ENCODE measurements at regions not wholly inside any gene's neighbourhood (a gene's known extent, or its start where the extent isn't known, plus 50 kb on each side); places are given as distances from the start of the nearest gene placed in this dataset.

DNA sequence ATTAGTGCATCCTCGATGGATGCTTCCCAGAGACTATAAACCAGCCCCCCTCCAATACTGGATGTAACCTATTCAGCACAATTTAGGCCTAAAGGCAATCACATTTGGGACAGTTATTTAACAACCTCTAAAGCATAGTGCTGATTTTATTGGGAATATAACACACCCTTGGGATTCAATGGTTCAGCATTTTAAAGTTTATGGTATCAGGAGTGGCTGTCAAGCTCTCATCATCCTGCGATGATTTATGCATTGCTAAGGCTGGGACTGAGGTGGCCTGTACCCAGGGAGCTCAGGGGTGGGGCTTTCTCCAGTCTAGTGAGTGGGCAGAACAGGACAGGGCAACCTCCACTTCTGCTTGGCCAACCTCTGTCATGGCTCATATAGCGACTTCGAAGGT, 464.9 kb downstream of the INHBA start:
- H4K20me1 ChIP-seq (ENCODE audit: insufficient read depth, low read length): no peaks in the 10 kb centered on the region
- no peaks in the 10 kb centered on the region for H3K36me3 ChIP-seq (ENCODE audit: insufficient read depth, low read length)
- H3K4me1 ChIP-seq (ENCODE audit: insufficient read depth, low read length): peaks cover 27% of the 10 kb centered on the region
- no peak for DNase-seq (ENCODE audit: insufficient read length, low spot score, missing footprints)
- H3K27me3 ChIP-seq (ENCODE audit: insufficient read depth, low read length): no peaks in the 10 kb centered on the region
- H3K9me3 ChIP-seq (ENCODE audit: low read depth, low read length): no peaks in the 10 kb centered on the region
- H2AFZ ChIP-seq (ENCODE audit: low read length): no peak overlapping the region
- no peak overlapping the region for H3K4me2 ChIP-seq (ENCODE audit: insufficient read depth, low read length)
- no peak for TF ChIP-seq CTCF (IDR thresholded peaks at IDR 0.05; ENCODE audit: extremely low read depth, low read depth, low read length)
- H3K27ac ChIP-seq (ENCODE audit: low read depth, low read length): no peak overlapping the region
- H3K4me3 ChIP-seq (ENCODE audit: insufficient read depth, low read length): no peak overlapping the region
- no peaks in the 10 kb centered on the region for H3K79me2 ChIP-seq (ENCODE audit: insufficient read depth, low read length)

GRCh38 chr7:41232086-41232485, 470.8 kb downstream of the INHBA start:
- Histone ChIP-seq H3K4me2 (ENCODE audit: insufficient read depth, low read length) (no peak overlapping the region), H3K27me3 (ENCODE audit: insufficient read depth, low read length) (no peaks in the 10 kb centered on the region), H3K9me3 (ENCODE audit: low read depth, low read length) (no peaks in the 10 kb centered on the region), H3K36me3 (ENCODE audit: insufficient read depth, low read length) (no peaks in the 10 kb centered on the region), H3K27ac (ENCODE audit: low read depth, low read length) (peak overlapping the region; percentile 10), H3K4me1 (ENCODE audit: insufficient read depth, low read length) (peaks cover 14% of the 10 kb centered on the region), H2AFZ (ENCODE audit: low read length) (peak overlapping the region; percentile 58), H4K20me1 (ENCODE audit: insufficient read depth, low read length) (no peaks in the 10 kb centered on the region), H3K79me2 (ENCODE audit: insufficient read depth, low read length) (no peaks in the 10 kb centered on the region), H3K4me3 (ENCODE audit: insufficient read depth, low read length) (no peak overlapping the region)
- no peak for TF ChIP-seq CTCF (IDR thresholded peaks at IDR 0.05; ENCODE audit: extremely low read depth, low read depth, low read length)
- no peak for DNase-seq (ENCODE audit: insufficient read length, low spot score, missing footprints)

DNA sequence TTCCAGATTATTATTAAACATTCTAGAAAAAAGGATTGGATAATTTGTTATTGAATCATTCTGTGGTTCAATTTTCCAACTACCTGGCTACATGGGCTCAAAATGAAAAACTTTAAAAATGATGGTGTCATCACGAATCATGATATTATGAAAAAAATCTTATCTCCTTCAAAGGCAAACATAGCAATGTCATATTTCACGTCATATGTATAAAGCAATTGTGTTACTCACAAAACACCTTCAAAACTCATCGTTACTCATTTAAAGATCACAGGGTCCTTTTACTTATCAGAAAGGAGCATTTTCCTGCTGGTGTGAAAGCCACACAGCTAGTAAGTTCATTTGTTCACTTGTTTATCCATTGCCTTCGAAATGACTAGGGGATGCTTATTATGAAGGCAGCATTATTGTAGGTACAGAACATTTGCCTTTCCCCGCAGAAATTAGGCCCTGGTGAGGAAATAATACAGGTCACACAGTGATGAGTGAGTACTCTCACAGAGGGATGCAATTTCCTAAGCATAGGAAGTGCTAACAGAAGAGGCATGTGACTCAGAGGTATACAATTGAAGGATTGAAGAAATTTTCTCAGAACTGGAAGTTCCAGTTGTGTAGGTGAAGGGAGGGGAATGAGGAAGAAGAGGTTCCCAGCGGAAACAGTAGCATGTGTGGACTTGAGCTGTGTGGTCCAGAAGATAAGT, 478.7 kb downstream of the INHBA start:
- Histone ChIP-seq H2AFZ (ENCODE audit: low read length) (peak overlapping the region; percentile 14), H3K9me3 (ENCODE audit: low read depth, low read length) (no peaks in the 10 kb centered on the region), H3K36me3 (ENCODE audit: insufficient read depth, low read length) (no peaks in the 10 kb centered on the region), H3K4me1 (ENCODE audit: insufficient read depth, low read length) (peaks cover 7% of the 10 kb centered on the region), H3K79me2 (ENCODE audit: insufficient read depth, low read length) (no peaks in the 10 kb centered on the region), H3K4me3 (ENCODE audit: insufficient read depth, low read length) (no peak overlapping the region), H3K27me3 (ENCODE audit: insufficient read depth, low read length) (no peaks in the 10 kb centered on the region), H3K27ac (ENCODE audit: low read depth, low read length) (peak overlapping the region; percentile 27), H4K20me1 (ENCODE audit: insufficient read depth, low read length) (no peaks in the 10 kb centered on the region), H3K4me2 (ENCODE audit: insufficient read depth, low read length) (no peak overlapping the region)
- peak; percentile 31 for DNase-seq (ENCODE audit: insufficient read length, low spot score, missing footprints)
- TF ChIP-seq CTCF (IDR thresholded peaks at IDR 0.05; ENCODE audit: extremely low read depth, low read depth, low read length): no peak

DNA sequence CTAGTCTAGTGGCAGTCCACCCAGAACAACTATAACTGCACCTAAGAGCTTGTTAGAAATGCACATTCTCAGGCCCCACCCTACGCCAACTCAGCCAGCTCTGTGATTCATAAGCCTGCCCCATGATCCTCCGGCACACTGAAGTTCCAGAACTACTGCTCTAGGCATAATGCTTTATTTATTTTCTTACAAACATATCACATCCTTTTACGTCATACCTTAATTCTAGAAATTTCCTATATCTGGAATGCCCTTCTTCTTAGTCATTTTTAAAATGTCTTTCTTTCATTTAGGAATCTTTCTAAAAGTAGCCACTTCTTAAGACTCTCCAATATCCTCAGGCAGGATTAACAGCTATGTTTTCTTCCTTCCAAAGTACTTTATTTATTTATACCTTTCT, 480.1 kb downstream of the INHBA start:
- H2AFZ ChIP-seq (ENCODE audit: low read length): no peak overlapping the region

More for the DNA sequence above, 480.1 kb downstream of the INHBA start:
- Histone ChIP-seq H3K4me3 (ENCODE audit: insufficient read depth, low read length) (no peak overlapping the region), H3K27me3 (ENCODE audit: insufficient read depth, low read length) (no peaks in the 10 kb centered on the region), H3K79me2 (ENCODE audit: insufficient read depth, low read length) (no peaks in the 10 kb centered on the region), H3K4me1 (ENCODE audit: insufficient read depth, low read length) (peaks cover 7% of the 10 kb centered on the region), H3K27ac (ENCODE audit: low read depth, low read length) (no peak overlapping the region), H4K20me1 (ENCODE audit: insufficient read depth, low read length) (no peaks in the 10 kb centered on the region), H3K36me3 (ENCODE audit: insufficient read depth, low read length) (no peaks in the 10 kb centered on the region), H3K9me3 (ENCODE audit: low read depth, low read length) (no peaks in the 10 kb centered on the region), H3K4me2 (ENCODE audit: insufficient read depth, low read length) (no peak overlapping the region)
- no peak for TF ChIP-seq CTCF (IDR thresholded peaks at IDR 0.05; ENCODE audit: extremely low read depth, low read depth, low read length)
- DNase-seq (ENCODE audit: insufficient read length, low spot score, missing footprints): peak; percentile 53

All from osteoblast (primary cell).